ENCODE measurements at regions not wholly inside any gene's neighbourhood (a gene's known extent, or its start where the extent isn't known, plus 50 kb on each side); places are given as distances from the start of the nearest gene placed in this dataset.

DNA sequence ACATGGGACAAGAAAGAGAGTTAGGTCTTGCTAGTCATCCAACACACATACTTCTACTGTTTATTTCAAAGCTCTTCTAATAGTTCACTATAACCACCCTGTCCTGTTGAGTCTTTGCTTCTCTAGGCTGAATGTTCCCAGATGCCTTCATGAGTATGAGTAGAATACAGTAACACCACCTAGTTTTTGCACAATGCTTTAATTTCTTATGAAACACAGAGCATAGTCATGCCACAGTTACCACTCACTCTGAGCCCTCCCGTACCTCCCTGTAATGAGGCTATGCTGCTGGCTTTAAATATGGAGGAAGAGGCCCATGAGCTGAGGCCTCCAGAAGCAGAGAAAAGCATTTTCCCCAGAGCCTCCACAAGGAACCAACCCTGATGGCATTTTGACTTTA, 75.0 kb upstream of the SLC1A3 start:
- TF ChIP-seq POLR2A (IDR thresholded peaks at IDR 0.05) (no peak), EP300 (IDR thresholded peaks at IDR 0.05) (no peak)
- TF ChIP-seq, protein P1, sequence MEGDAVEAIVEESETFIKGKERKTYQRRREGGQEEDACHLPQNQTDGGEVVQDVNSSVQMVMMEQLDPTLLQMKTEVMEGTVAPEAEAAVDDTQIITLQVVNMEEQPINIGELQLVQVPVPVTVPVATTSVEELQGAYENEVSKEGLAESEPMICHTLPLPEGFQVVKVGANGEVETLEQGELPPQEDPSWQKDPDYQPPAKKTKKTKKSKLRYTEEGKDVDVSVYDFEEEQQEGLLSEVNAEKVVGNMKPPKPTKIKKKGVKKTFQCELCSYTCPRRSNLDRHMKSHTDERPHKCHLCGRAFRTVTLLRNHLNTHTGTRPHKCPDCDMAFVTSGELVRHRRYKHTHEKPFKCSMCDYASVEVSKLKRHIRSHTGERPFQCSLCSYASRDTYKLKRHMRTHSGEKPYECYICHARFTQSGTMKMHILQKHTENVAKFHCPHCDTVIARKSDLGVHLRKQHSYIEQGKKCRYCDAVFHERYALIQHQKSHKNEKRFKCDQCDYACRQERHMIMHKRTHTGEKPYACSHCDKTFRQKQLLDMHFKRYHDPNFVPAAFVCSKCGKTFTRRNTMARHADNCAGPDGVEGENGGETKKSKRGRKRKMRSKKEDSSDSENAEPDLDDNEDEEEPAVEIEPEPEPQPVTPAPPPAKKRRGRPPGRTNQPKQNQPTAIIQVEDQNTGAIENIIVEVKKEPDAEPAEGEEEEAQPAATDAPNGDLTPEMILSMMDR (IDR thresholded peaks at IDR 0.05): no peak
